ENCODE measurements at regions not wholly inside any gene's neighbourhood (a gene's known extent, or its start where the extent isn't known, plus 50 kb on each side); places are given as distances from the start of the nearest gene placed in this dataset.
"Not testable (repeated sequence)": the region's sequence is repeated elsewhere in the genome, so short reads cannot be mapped to it uniquely, and the experiment has no call there.

GRCh38 chr22:44576311-44577260 is 78.6 kb upstream of the RTL6 start:
- no peak for DNase-seq (ENCODE audit: low spot score)

- DNase-seq (ENCODE audit: low spot score), result no peak
Measured at GRCh38 chr22:44575381-44576268, 77.6 kb upstream of the RTL6 start.

GRCh38 chr22:44574640-44575380 is 76.8 kb upstream of the RTL6 start:
- no peak for DNase-seq (ENCODE audit: low spot score)

- no peak for DNase-seq (ENCODE audit: low spot score)
Measured at GRCh38 chr22:44574057-44574639, 76.1 kb upstream of the RTL6 start.

- DNase-seq (ENCODE audit: low spot score), result no peak
Measured at GRCh38 chr22:44573451-44573850, 75.4 kb upstream of the RTL6 start.

- DNase-seq (ENCODE audit: low spot score), result no peak
Measured at GRCh38 chr22:44572414-44573207, 74.6 kb upstream of the RTL6 start.

- DNase-seq (ENCODE audit: low spot score), result no peak
Measured at GRCh38 chr22:44571566-44572413, 73.8 kb upstream of the RTL6 start.

GRCh38 chr22:44570476-44571445 is 72.7 kb upstream of the RTL6 start:
- no peak for DNase-seq (ENCODE audit: low spot score)

GRCh38 chr22:44569561-44569991 is 71.5 kb upstream of the RTL6 start:
- no peak for DNase-seq (ENCODE audit: low spot score)

GRCh38 chr22:44567846-44568493 is 69.9 kb upstream of the RTL6 start:
- DNase-seq (ENCODE audit: low spot score), result no peak

- not testable (repeated sequence) for DNase-seq (ENCODE audit: low spot score)
Measured at GRCh38 chr22:44567378-44567841, 69.4 kb upstream of the RTL6 start.

- DNase-seq (ENCODE audit: low spot score), result no peak
Measured at GRCh38 chr22:44566911-44567310, 68.9 kb upstream of the RTL6 start.

GRCh38 chr22:44562651-44563050 is 64.6 kb upstream of the RTL6 start:
- DNase-seq (ENCODE audit: low spot score), result not testable (repeated sequence)

- DNase-seq (ENCODE audit: low spot score), result no peak
Measured at GRCh38 chr22:44561139-44561840, 63.3 kb upstream of the RTL6 start.

GRCh38 chr22:44558671-44559070 is 60.6 kb upstream of the RTL6 start:
- DNase-seq (ENCODE audit: low spot score), result not testable (repeated sequence)

- DNase-seq (ENCODE audit: low spot score), result not testable (repeated sequence)
Measured at GRCh38 chr22:44557872-44558271, 59.8 kb upstream of the RTL6 start.

GRCh38 chr22:44557064-44557748 is 59.2 kb upstream of the RTL6 start:
- no peak for DNase-seq (ENCODE audit: low spot score)

All from germinal center (tissue), 1 donor.